Fibroblast of peridontal ligament (primary cell): ENCODE measurements at regions not wholly inside any gene's neighbourhood (a gene's known extent, or its start where the extent isn't known, plus 50 kb on each side); places are given as distances from the start of the nearest gene placed in this dataset.

Source experiments
- DNase-seq: peaks from one replicate; pipeline ENCODE4 v3.0.0-alpha.2; 2010; ENCODE audit errors: extremely low read depth

GRCh38 chr6:17226786-17227233, 54.4 kb upstream of the RBM24 start:
- peak; percentile 26 for DNase-seq

- no peak for DNase-seq
These were observed 53.8 kb upstream of the RBM24 start for GRCh38 chr6:17227403-17227802.
